B cell (primary cell): ENCODE measurements at regions not wholly inside any gene's neighbourhood (a gene's known extent, or its start where the extent isn't known, plus 50 kb on each side); places are given as distances from the start of the nearest gene placed in this dataset.

Source experiments
- ATAC-seq: fragments of 200-7000 bp; cut with Tn5 transposase; one replicate; pipeline ENCODE4 v1.10.0; 2021; ENCODE audit warnings: low read depth, mild to moderate bottlenecking, moderate number of reproducible peaks, moderate library complexity
- CTCF ChIA-PET: fragments of 350-600 bp; sonication (Branson Sonifier 250); formaldehyde crosslinking; loops from one replicate; lab custom pipeline; 2021; ENCODE audit warnings: antibody characterized with exemption, inconsistent platforms; lab: Charles Lee
- POLR2A ChIA-PET: fragments of 350-600 bp; sonication (Branson Sonifier 250); formaldehyde crosslinking; loops from one replicate; lab custom pipeline; 2021; ENCODE audit warnings: antibody characterized with exemption; lab: Charles Lee
- DNase-seq: peaks from one replicate; pipeline ENCODE4 v3.0.0; 2013
- H2AFZ ChIP-seq: 2 replicates; pipeline ENCODE4 v1.6.1; 2012; ENCODE audit warnings: mild to moderate bottlenecking, low read depth, low read length; ENCODE audit not compliant: insufficient read depth, poor library complexity, severe bottlenecking
- H3K27ac ChIP-seq, 2 donors: 1 replicate in 1 of 2; 2 replicates in 1 of 2; pipeline ENCODE4 v1.5.1; 2012 to 2013; ENCODE audit warnings: low read length in 2 of 2, mild to moderate bottlenecking in 2 of 2, moderate library complexity in 1 of 2
- H3K27me3 ChIP-seq, 4 experiments: fragments of 200-600 bp in 1 of 4; sonication (generic) in 1 of 4; replicated peaks in 1 of 4; 1 replicate in 2 of 4; 2 replicates in 2 of 4; pipeline versions ENCODE4 v1.6.1 to v1.7.0; 2013 to 2016; ENCODE audit warnings: low read length in 3 of 4, mild to moderate bottlenecking in 2 of 4, mixed read lengths in 1 of 4, moderate library complexity in 1 of 4; ENCODE audit not compliant: insufficient read depth in 4 of 4, control insufficient read depth in 3 of 4; ENCODE audit errors: control extremely low read depth in 1 of 4
- H3K36me3 ChIP-seq, 2 experiments: replicated peaks in 1 of 2; 1 replicate in 1 of 2; 2 replicates in 1 of 2; pipeline versions ENCODE4 v1.6.1 to v1.7.1; 2013; ENCODE audit warnings: low read length in 1 of 2; ENCODE audit not compliant: insufficient read depth in 2 of 2, control insufficient read depth in 1 of 2; ENCODE audit errors: control extremely low read depth in 1 of 2, extremely low read depth in 1 of 2
- H3K4me1 ChIP-seq, 2 donors: fragments of 200-600 bp in 1 of 2; sonication (generic) in 1 of 2; 1 replicate in 1 of 2; 2 replicates in 1 of 2; pipeline versions ENCODE4 v1.5.1 to v1.6.1; 2013 to 2017; ENCODE audit warnings: low read length in 2 of 2; ENCODE audit not compliant: control insufficient read depth in 2 of 2, insufficient read depth in 2 of 2
- H3K4me2 ChIP-seq: replicated peaks from 2 replicates; pipeline ENCODE3; 2012; ENCODE audit warnings: mild to moderate bottlenecking, low read depth, low read length; ENCODE audit not compliant: poor library complexity, severe bottlenecking
- H3K4me3 ChIP-seq, 5 experiments: fragments of 200-600 bp in 1 of 5; sonication (generic) in 1 of 5; 1 replicate in 3 of 5; 2 replicates in 2 of 5; pipeline versions ENCODE4 v1.5.1 to v1.7.0; 2011 to 2016; ENCODE audit warnings: low read length in 4 of 5, mild to moderate bottlenecking in 4 of 5, low read depth in 2 of 5, control low read depth in 1 of 5, moderate library complexity in 1 of 5; ENCODE audit not compliant: insufficient read depth in 1 of 5; ENCODE audit errors: control extremely low read depth in 1 of 5, extremely low read depth in 1 of 5
- H3K79me2 ChIP-seq: fragments of 200-600 bp; sonication (generic); one replicate; pipeline ENCODE4 v1.6.0; 2016; ENCODE audit warnings: low read length; ENCODE audit not compliant: control insufficient read depth, insufficient read depth
- H3K9ac ChIP-seq: fragments of 200-600 bp; sonication (generic); 2 replicates; pipeline ENCODE4 v1.6.1; 2017; ENCODE audit warnings: mild to moderate bottlenecking, low read length, moderate library complexity
- H3K9me3 ChIP-seq, 3 donors: one replicate each; pipeline versions ENCODE4 v1.6.1 to v1.7.1; 2013; ENCODE audit warnings: low read length in 2 of 3; ENCODE audit not compliant: control insufficient read depth in 2 of 3, insufficient read depth in 1 of 3; ENCODE audit errors: control extremely low read depth in 1 of 3
- H4K20me1 ChIP-seq: 2 replicates; pipeline ENCODE4 v1.6.0; 2012; ENCODE audit warnings: mild to moderate bottlenecking, low read length; ENCODE audit not compliant: insufficient read depth, control insufficient read depth, poor library complexity, severe bottlenecking
- H3K27ac Mint-ChIP-seq: one replicate; pipeline ENCODE4 v1.8.0; 2021; ENCODE audit warnings: mixed read lengths
- H3K27me3 Mint-ChIP-seq: one replicate; pipeline ENCODE4 v1.8.0; 2021; ENCODE audit warnings: mixed read lengths
- H3K4me1 Mint-ChIP-seq: one replicate; pipeline ENCODE4 v1.8.0; 2021; ENCODE audit warnings: mixed read lengths
- H3K4me3 Mint-ChIP-seq: one replicate; pipeline ENCODE4 v1.8.0; 2021; ENCODE audit warnings: mixed read lengths
- H3K9me3 Mint-ChIP-seq: one replicate; pipeline ENCODE4 v1.8.0; 2022; ENCODE audit warnings: mixed read lengths; ENCODE audit not compliant: insufficient read depth
- CTCF ChIP-seq: fragments of 200-600 bp; IDR thresholded peaks from one replicate; pipeline ENCODE4 v1.8.0; 2022; ENCODE audit warnings: antibody characterized with exemption, mild to moderate bottlenecking
- EZH2 ChIP-seq: IDR thresholded peaks from 2 replicates; pipeline ENCODE4 v1.6.1; 2012; ENCODE audit warnings: borderline replicate concordance, low read depth, mild to moderate bottlenecking, moderate library complexity, low read length; ENCODE audit not compliant: insufficient read depth, poor library complexity, severe bottlenecking
- WGBS: methylation state at CpG from one replicate; pipeline ENCODE4 v1.1.5; 2013; ENCODE audit warnings: missing lambda C conversion rate; ENCODE audit not compliant: insufficient coverage; 5-methylcytosine and 5-hydroxymethylcytosine counted together
- intact Hi-C: fragments of 100-400 bp; cut with micrococcal nuclease; formaldehyde crosslinking; loops from one replicate; pipeline ENCODE4 v1.10.0; 2022

GRCh38 chr6:92408350-92408749 lies 1011.0 kb downstream of the EPHA7 start:
- no peaks in the 10 kb centered on the region for H4K20me1 ChIP-seq
- no peaks in the 10 kb centered on the region for H3K79me2 ChIP-seq
- H3K9me3 ChIP-seq = peaks cover 0 to 2% (median 0%) of the 10 kb centered on the region in 3 donors
- TF ChIP-seq CTCF (no peak), EZH2 (no peak)
- H3K4me3 ChIP-seq = no peak overlapping the region
- no peak overlapping the region for H3K9ac ChIP-seq
- Mint-ChIP-seq H3K27me3 (no peaks in the 10 kb centered on the region), H3K4me1 (no peaks in the 10 kb centered on the region), H3K9me3 (no peaks in the 10 kb centered on the region), H3K27ac (no peak overlapping the region), H3K4me3 (no peak overlapping the region)
- H3K4me2 ChIP-seq = no peak overlapping the region
- no peaks in the 10 kb centered on the region for H3K4me1 ChIP-seq
- H2AFZ ChIP-seq = no peak overlapping the region
- no peak for ATAC-seq
- H3K27me3 ChIP-seq = no peaks in the 10 kb centered on the region
- intact Hi-C loops = no loop called here
- DNase-seq = no peak
- ChIA-PET POLR2A (no interaction called here), CTCF (no interaction called here)
- no peak overlapping the region for H3K27ac ChIP-seq
- no peaks in the 10 kb centered on the region for H3K36me3 ChIP-seq

- Mint-ChIP-seq H3K27ac (no peak overlapping the region), H3K4me3 (no peak overlapping the region), H3K27me3 (no peaks in the 10 kb centered on the region), H3K9me3 (no peaks in the 10 kb centered on the region), H3K4me1 (no peaks in the 10 kb centered on the region)
- no peak for ATAC-seq
- intact Hi-C loops = no loop called here
- no peaks in the 10 kb centered on the region for H3K36me3 ChIP-seq
- no peak overlapping the region for H3K4me3 ChIP-seq
- no peaks in the 10 kb centered on the region for H3K27me3 ChIP-seq
- WGBS = no CpG with 5 or more reads among the region's 2 CpGs
- H2AFZ ChIP-seq = no peak overlapping the region
- no peak overlapping the region for H3K9ac ChIP-seq
- no peak for TF ChIP-seq EZH2
- TF ChIP-seq CTCF = no peak
- ChIA-PET POLR2A (no interaction called here), CTCF (no interaction called here)
- DNase-seq = no peak
- no peaks in the 10 kb centered on the region for H4K20me1 ChIP-seq
- H3K4me2 ChIP-seq = no peak overlapping the region
- H3K79me2 ChIP-seq = no peaks in the 10 kb centered on the region
- no peak overlapping the region for H3K27ac ChIP-seq
- no peaks in the 10 kb centered on the region for H3K4me1 ChIP-seq
- H3K9me3 ChIP-seq = no peaks in the 10 kb centered on the region
Measured at GRCh38 chr6:92404281-92404680, 1015.1 kb downstream of the EPHA7 start.
